Mucosa of descending colon (tissue), 3 donors: ENCODE measurements at regions not wholly inside any gene's neighbourhood (a gene's known extent, or its start where the extent isn't known, plus 50 kb on each side); places are given as distances from the start of the nearest gene placed in this dataset.
A peak's percentile ranks its signal among the peaks of the same experiment; 100 is the strongest.

Source experiments
- ATAC-seq: fragments of 200-7000 bp; cut with Tn5 transposase; one replicate; pipeline ENCODE4 v1.9.1; 2020; ENCODE audit warnings: mild to moderate bottlenecking, moderate library complexity
- DNase-seq, 3 donors: peaks; one replicate each; pipeline ENCODE4 v3.0.0-alpha.2; 2020
- H3K36me3 ChIP-seq: fragments of 200-600 bp; one replicate; pipeline ENCODE4 v1.8.0; 2021; ENCODE audit warnings: low read depth, mild to moderate bottlenecking
- H3K4me1 ChIP-seq: fragments of 200-600 bp; one replicate; pipeline ENCODE4 v1.8.0; 2021; ENCODE audit warnings: low read depth, mild to moderate bottlenecking
- H3K4me3 ChIP-seq: fragments of 200-600 bp; one replicate; pipeline ENCODE4 v1.8.0; 2021; ENCODE audit warnings: mild to moderate bottlenecking
- H3K9me3 ChIP-seq: fragments of 200-600 bp; one replicate; pipeline ENCODE4 v1.8.0; 2021; ENCODE audit warnings: mild to moderate bottlenecking
- intact Hi-C, 2 donors: fragments of 100-400 bp; cut with DNase I in 1 of 2; cut with micrococcal nuclease in 1 of 2; formaldehyde crosslinking; loops; one replicate each; pipeline versions ENCODE4 v1.11.0 to v1.11.1; 2022; cut with DNase I, micrococcal nuclease
- TF ChIP-seq, protein P1 (sequence below): fragments of 200-600 bp; IDR thresholded peaks from one replicate; pipeline ENCODE4 v1.8.0; 2022; ENCODE audit warnings: antibody characterized with exemption, mild to moderate bottlenecking
- donor health status: DM: no; HTN: no; CAD: no; lungs with moderate emphysema.
- donor health status: DM: no; HTN: no; CAD: no.
- donor health status: DM: no; HTN: yes; CAD: no.

DNA sequence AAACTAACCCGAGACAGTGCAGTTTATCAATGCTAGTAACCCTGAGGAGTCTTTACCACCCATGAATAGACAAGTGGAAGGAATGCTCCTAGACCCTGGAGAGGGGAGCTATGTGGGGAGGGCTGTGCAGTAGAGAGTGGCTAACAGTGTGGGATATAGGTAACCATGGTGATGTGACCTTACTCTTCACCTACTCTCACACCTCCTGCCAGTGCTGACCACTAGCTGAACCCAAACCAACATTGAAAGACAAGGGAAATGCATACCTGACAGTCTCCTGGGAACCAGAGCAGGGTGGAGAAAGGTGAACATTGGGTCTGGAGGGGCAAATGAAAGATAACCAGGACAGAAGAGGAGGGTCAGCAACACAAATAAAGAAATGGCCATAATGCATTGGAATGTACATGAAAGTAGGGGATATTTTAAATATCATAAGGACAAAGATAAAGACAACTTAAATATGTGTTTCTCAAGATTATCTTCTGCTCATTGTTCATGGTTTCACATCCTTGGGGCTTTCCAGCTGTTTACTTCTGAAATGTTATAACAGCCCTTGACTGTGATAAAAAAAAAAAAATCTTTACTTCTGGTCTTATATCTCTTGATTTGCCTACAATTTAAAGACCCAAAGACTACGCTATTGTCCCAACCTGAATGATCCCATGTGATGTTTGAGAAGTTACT is 983.3 kb upstream of the TENM4 start:
- no peak for ATAC-seq
- no peaks in the 10 kb centered on the region for H3K36me3 ChIP-seq
- no peaks in the 10 kb centered on the region for H3K4me1 ChIP-seq
- intact Hi-C loops, result no loop called here
- no peaks in the 10 kb centered on the region for H3K9me3 ChIP-seq
- TF ChIP-seq, protein P1, sequence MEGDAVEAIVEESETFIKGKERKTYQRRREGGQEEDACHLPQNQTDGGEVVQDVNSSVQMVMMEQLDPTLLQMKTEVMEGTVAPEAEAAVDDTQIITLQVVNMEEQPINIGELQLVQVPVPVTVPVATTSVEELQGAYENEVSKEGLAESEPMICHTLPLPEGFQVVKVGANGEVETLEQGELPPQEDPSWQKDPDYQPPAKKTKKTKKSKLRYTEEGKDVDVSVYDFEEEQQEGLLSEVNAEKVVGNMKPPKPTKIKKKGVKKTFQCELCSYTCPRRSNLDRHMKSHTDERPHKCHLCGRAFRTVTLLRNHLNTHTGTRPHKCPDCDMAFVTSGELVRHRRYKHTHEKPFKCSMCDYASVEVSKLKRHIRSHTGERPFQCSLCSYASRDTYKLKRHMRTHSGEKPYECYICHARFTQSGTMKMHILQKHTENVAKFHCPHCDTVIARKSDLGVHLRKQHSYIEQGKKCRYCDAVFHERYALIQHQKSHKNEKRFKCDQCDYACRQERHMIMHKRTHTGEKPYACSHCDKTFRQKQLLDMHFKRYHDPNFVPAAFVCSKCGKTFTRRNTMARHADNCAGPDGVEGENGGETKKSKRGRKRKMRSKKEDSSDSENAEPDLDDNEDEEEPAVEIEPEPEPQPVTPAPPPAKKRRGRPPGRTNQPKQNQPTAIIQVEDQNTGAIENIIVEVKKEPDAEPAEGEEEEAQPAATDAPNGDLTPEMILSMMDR, result no peak
- no peak for DNase-seq
- H3K4me3 ChIP-seq, result no peak overlapping the region

DNA sequence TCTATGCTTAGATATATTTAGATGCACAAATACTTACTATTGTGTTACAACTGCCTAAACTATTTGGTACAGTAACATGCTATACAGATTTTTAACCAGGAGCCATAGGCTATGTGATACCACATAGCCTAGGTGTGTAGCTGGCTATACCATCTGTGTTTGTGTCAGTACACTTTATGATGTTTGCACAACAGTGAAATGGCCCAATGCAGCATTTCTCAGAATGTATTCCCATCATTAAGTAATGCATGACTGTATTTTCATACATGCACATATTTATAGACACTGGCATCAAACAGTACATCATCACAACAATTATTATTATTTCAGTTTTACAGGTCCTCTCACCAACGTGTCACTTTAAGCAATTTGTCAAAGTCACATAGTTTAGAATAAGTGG is 979.5 kb upstream of the TENM4 start:
- TF ChIP-seq, protein P1, result no peak
- Histone ChIP-seq H3K9me3 (no peaks in the 10 kb centered on the region), H3K4me1 (no peaks in the 10 kb centered on the region), H3K4me3 (no peak overlapping the region), H3K36me3 (no peaks in the 10 kb centered on the region)
- ATAC-seq (peak; percentile 44), DNase-seq (no peak)
- intact Hi-C loops, result no loop called here

DNA sequence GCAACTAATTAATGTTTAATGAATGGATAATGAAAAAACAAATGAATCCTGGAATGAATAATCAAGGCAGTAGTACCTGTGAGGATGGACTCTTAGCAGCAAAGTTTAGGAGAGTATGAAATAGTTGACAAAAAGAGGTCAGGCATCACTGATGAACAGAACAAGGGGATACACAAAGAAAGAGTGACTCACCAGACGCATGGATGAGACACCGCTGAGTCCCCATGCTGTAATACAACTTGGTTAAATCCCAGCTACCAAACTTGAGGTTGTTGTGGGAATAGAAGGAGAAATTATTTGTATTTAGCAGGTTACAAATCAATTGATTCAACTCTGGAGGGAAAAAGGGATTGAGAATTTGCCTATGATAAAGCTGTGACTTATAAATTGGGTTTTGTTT is 976.9 kb upstream of the TENM4 start:
- Histone ChIP-seq H3K4me1 (no peaks in the 10 kb centered on the region), H3K4me3 (no peak overlapping the region), H3K9me3 (no peaks in the 10 kb centered on the region), H3K36me3 (no peaks in the 10 kb centered on the region)
- intact Hi-C loops, result no loop called here
- no peak for ATAC-seq
- no peak for DNase-seq
- TF ChIP-seq, protein P1, result no peak

DNA sequence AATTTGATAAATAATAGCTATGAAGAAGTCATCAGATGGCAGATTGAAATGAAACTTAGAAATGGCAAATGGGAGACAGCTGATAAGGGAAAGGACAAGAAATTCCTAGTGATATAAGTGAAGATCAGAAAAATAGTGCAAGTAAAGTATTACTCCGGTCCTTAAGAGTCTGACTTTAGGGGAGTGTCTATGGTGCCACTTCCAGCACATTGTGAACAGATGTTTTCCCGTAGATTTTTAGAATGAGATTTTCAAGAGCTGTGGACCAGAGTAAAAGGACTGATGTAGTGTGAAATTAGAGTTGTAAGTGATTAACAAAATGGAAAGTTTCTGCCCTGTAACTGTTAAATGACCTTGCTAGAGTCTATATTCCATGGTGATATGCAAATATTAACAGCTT is 974.8 kb upstream of the TENM4 start:
- Histone ChIP-seq H3K4me1 (no peaks in the 10 kb centered on the region), H3K9me3 (no peaks in the 10 kb centered on the region), H3K4me3 (no peak overlapping the region), H3K36me3 (no peaks in the 10 kb centered on the region)
- ATAC-seq (no peak), DNase-seq (no peak)
- intact Hi-C loops, result no loop called here
- TF ChIP-seq, protein P1, result no peak

DNA sequence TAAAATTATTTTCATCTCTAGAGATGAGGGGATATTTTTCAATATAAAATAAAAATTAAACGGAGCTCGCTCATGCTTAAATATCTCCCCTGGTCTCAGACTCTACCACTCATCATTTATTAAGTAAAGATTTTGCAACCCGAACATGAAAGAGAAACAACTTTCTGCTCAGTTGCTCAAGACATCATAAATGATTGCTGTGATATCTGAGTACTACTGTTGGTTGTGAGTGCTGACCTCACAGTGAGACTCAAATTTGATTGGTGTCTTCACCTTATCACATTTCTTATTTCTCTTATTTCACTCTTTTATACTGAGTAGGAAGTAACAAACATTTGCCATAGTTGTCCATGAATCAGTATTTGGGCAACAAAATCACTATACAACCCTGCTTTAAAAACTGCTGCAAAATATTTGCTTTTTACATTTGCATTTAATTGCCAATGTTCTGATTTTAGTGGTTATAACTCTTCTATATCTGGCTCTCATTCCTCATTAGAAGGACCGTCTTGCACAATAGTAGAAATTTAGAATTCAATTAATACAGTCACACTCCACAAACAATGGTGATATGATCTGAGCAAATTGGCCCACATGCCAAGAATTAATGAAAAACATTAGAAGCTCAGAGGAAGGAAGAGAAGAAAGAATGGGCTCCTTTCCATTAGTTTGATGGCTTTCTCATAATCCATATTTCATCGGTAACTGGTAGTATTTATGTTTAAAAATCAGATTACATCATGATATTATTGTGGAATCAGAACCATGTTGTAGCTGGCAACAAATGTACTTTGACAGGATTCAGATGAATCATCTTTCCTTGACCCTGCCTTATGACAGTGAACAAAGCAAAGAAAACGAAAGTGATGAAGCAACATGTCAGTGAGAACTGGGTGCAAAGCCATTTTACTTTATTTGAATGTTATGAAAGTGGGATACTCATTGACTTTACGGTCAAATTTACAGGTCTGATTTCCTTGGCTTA is 973.6 kb upstream of the TENM4 start:
- ATAC-seq (peak; percentile 25), DNase-seq (no peak)
- no peaks in the 10 kb centered on the region for H3K4me1 ChIP-seq
- TF ChIP-seq, protein P1, result no peak
- H3K36me3 ChIP-seq, result no peaks in the 10 kb centered on the region
- H3K9me3 ChIP-seq, result no peaks in the 10 kb centered on the region
- no peak overlapping the region for H3K4me3 ChIP-seq
- intact Hi-C loops, result no loop called here
